Esophagus muscularis mucosa (tissue), 4 donors: ENCODE measurements at regions not wholly inside any gene's neighbourhood (a gene's known extent, or its start where the extent isn't known, plus 50 kb on each side); places are given as distances from the start of the nearest gene placed in this dataset.
A peak's percentile ranks its signal among the peaks of the same experiment; 100 is the strongest.

Experiments used
- DNase-seq: peaks from one replicate; pipeline ENCODE4 v3.0.0-alpha.2; 2017; ENCODE audit errors: extremely low spot score
- H3K27ac ChIP-seq, 4 donors: fragments of 200-600 bp; sonication (generic); replicated peaks in 1 of 4; 1 replicate in 3 of 4; 2 replicates in 1 of 4; pipeline ENCODE4 v1.5.1; 2016 to 2019; ENCODE audit warnings: mild to moderate bottlenecking in 1 of 4
- H3K27me3 ChIP-seq, 4 donors: fragments of 200-600 bp; sonication (generic); one replicate each; pipeline versions ENCODE4 v1.5.1 to v1.6.0; 2016 to 2019
- H3K36me3 ChIP-seq, 4 donors: fragments of 200-600 bp; sonication (generic); one replicate each; pipeline ENCODE4 v1.5.1; 2016 to 2019
- H3K4me1 ChIP-seq, 4 donors: fragments of 200-600 bp; sonication (generic); one replicate each; pipeline ENCODE4 v1.5.1; 2016 to 2019
- H3K4me3 ChIP-seq, 4 donors: fragments of 200-600 bp; sonication (generic); 1 replicate in 2 of 4; 2 replicates in 2 of 4; pipeline ENCODE4 v1.5.1; 2016 to 2019; ENCODE audit warnings: mild to moderate bottlenecking in 4 of 4, moderate library complexity in 1 of 4
- H3K9me3 ChIP-seq, 4 donors: fragments of 200-600 bp; sonication (generic); 1 replicate in 3 of 4; 2 replicates in 1 of 4; pipeline ENCODE4 v1.5.1; 2016 to 2019
- CTCF ChIP-seq, 3 experiments: fragments of 200-600 bp in 2 of 3; fragments of 450-650 bp in 1 of 3; sonication (generic) in 2 of 3; IDR thresholded peaks; one replicate each; pipeline ENCODE4 v1.5.1; 2017 to 2019; ENCODE audit warnings: antibody characterized with exemption in 3 of 3, mild to moderate bottlenecking in 2 of 3, moderate library complexity in 1 of 3
- EP300 ChIP-seq: sonication (generic); formaldehyde crosslinking; IDR thresholded peaks from one replicate; pipeline ENCODE4 v1.6.1; 2017; ENCODE audit warnings: antibody characterized with exemption
- POLR2A ChIP-seq: fragments of 450-650 bp; IDR thresholded peaks from one replicate; pipeline ENCODE4 v1.6.1; 2017; ENCODE audit warnings: antibody characterized with exemption, moderate library complexity, mild to moderate bottlenecking, low read depth
- POLR2AphosphoS5 ChIP-seq, 2 donors: sonication (generic); formaldehyde crosslinking; IDR thresholded peaks; one replicate each; pipeline ENCODE4 v1.6.1; 2017; ENCODE audit warnings: antibody characterized with exemption in 2 of 2
- WGBS: methylation state at CpG from one replicate; pipeline ENCODE4 v1.1.5; 2018; 5-methylcytosine and 5-hydroxymethylcytosine counted together
- intact Hi-C: fragments of 100-400 bp; cut with DNase I; formaldehyde crosslinking; loops from one replicate; pipeline ENCODE4 v1.15.1; 2023

GRCh38 chrX:39605866-39606265 lies 491.9 kb downstream of the BCOR start:
- Histone ChIP-seq H3K4me1 (peaks cover 0 to 18% (median 14%) of the 10 kb centered on the region in 4 donors), H3K4me3 (no peak overlapping the region), H3K27me3 (peaks cover 0 to 5% (median 0%) of the 10 kb centered on the region in 4 donors), H3K36me3 (no peaks in the 10 kb centered on the region), H3K27ac (no peak overlapping the region), H3K9me3 (peaks cover 0 to 9% (median 0%) of the 10 kb centered on the region in 4 donors)
- DNase-seq, result no peak
- intact Hi-C loops, result no loop called here
- 91% methylated on average over 2 of the region's 2 CpGs for WGBS
- TF ChIP-seq POLR2A, result no peak
- no peak for TF ChIP-seq POLR2AphosphoS5 (IDR thresholded peaks at IDR 0.05)
- TF ChIP-seq EP300, result no peak
- no peak for TF ChIP-seq CTCF (IDR thresholded peaks at IDR 0.05)

- DNase-seq, result no peak
- 75% methylated on average over 9 of the region's 9 CpGs for WGBS
- Histone ChIP-seq H3K4me1 (peaks cover 5 to 14% (median 11%) of the 10 kb centered on the region in 4 donors), H3K36me3 (no peaks in the 10 kb centered on the region), H3K27ac (no peak overlapping the region), H3K27me3 (peaks cover 0 to 5% (median 0%) of the 10 kb centered on the region in 4 donors), H3K4me3 (no peak overlapping the region), H3K9me3 (peaks cover 0 to 9% (median 0%) of the 10 kb centered on the region in 4 donors)
- TF ChIP-seq POLR2AphosphoS5 (IDR thresholded peaks at IDR 0.05) (no peak), CTCF (IDR thresholded peaks at IDR 0.05) (no peak), EP300 (no peak), POLR2A (no peak)
- intact Hi-C loops, result no loop called here
Measured at GRCh38 chrX:39609941-39610340, 487.8 kb downstream of the BCOR start.

- Histone ChIP-seq H3K9me3 (peaks cover 0 to 8% (median 0%) of the 10 kb centered on the region in 4 donors), H3K4me3 (no peak overlapping the region), H3K27me3 (peaks cover 0 to 5% (median 0%) of the 10 kb centered on the region in 4 donors), H3K27ac (no peak overlapping the region), H3K36me3 (no peaks in the 10 kb centered on the region), H3K4me1 (peaks cover 5 to 14% (median 11%) of the 10 kb centered on the region in 4 donors)
- intact Hi-C loops, result no loop called here
- TF ChIP-seq POLR2A (no peak), POLR2AphosphoS5 (IDR thresholded peaks at IDR 0.05) (no peak), CTCF (IDR thresholded peaks at IDR 0.05) (no peak), EP300 (no peak)
- 86% methylated on average over 8 of the region's 8 CpGs for WGBS
- no peak for DNase-seq
Measured at GRCh38 chrX:39611468-39611867, 486.3 kb downstream of the BCOR start.

GRCh38 chrX:39613482-39613995 lies 484.2 kb downstream of the BCOR start:
- intact Hi-C loops, result no loop called here
- Histone ChIP-seq H3K36me3 (no peaks in the 10 kb centered on the region), H3K9me3 (no peaks in the 10 kb centered on the region), H3K4me3 (peak overlapping the region; percentile 28 to 47 (median 34)), H3K27me3 (no peaks in the 10 kb centered on the region), H3K27ac (no peak overlapping the region), H3K4me1 (peaks cover 5 to 14% (median 11%) of the 10 kb centered on the region in 4 donors)
- no peak for DNase-seq
- TF ChIP-seq POLR2A (no peak), POLR2AphosphoS5 (IDR thresholded peaks at IDR 0.05) (no peak), CTCF (IDR thresholded peaks at IDR 0.05) (no peak), EP300 (no peak)
- 8% methylated on average over 24 of the region's 33 CpGs for WGBS
